Neural cell (in vitro differentiated cells): ENCODE measurements at regions not wholly inside any gene's neighbourhood (a gene's known extent, or its start where the extent isn't known, plus 50 kb on each side); places are given as distances from the start of the nearest gene placed in this dataset.

Source experiments
- H2AFZ ChIP-seq: fragments of 200-600, 300-800 bp; sonication (generic), shearing (Covaris generic); 2 replicates; pipeline ENCODE4 v1.6.0; 2014; ENCODE audit warnings: low read depth, mild to moderate bottlenecking, antibody characterized with exemption, low read length, moderate library complexity
- H3F3A ChIP-seq: fragments of 200-600 bp; shearing (Covaris generic); 2 replicates; pipeline ENCODE4 v1.6.1; 2016; ENCODE audit warnings: mild to moderate bottlenecking, moderate library complexity, mixed read lengths, antibody characterized with exemption, low read length; ENCODE audit not compliant: insufficient read depth, poor library complexity, severe bottlenecking
- H3K27ac ChIP-seq: fragments of 200-600, 300-800 bp; sonication (generic), shearing (Covaris generic); 2 replicates; pipeline ENCODE4 v1.5.1; 2014; ENCODE audit warnings: mild to moderate bottlenecking, low read length, moderate library complexity
- H3K27me3 ChIP-seq: fragments of 300-800, 200-600 bp; sonication (generic), shearing (Covaris generic); 2 replicates; pipeline ENCODE4 v1.6.0; 2014; ENCODE audit warnings: mild to moderate bottlenecking, low read depth, low read length, moderate library complexity; ENCODE audit not compliant: insufficient read depth
- H3K36me3 ChIP-seq: fragments of 300-800, 200-600 bp; sonication (generic), shearing (Covaris generic); 2 replicates; pipeline ENCODE4 v1.5.1; 2014; ENCODE audit warnings: mild to moderate bottlenecking, antibody characterized with exemption, low read length, moderate library complexity; ENCODE audit not compliant: insufficient read depth
- H3K4me2 ChIP-seq: fragments of 300-800, 200-600 bp; sonication (generic), shearing (Covaris generic); 2 replicates; pipeline ENCODE4 v1.6.0; 2014; ENCODE audit warnings: mild to moderate bottlenecking, low read length
- H3K4me3 ChIP-seq: fragments of 300-800, 200-600 bp; sonication (generic), shearing (Covaris generic); 2 replicates; pipeline ENCODE4 v1.5.1; 2014; ENCODE audit warnings: mild to moderate bottlenecking, low read length, moderate library complexity
- H3K79me2 ChIP-seq: fragments of 200-600 bp; shearing (Covaris generic); replicated peaks from 2 replicates; pipeline ENCODE4 v1.6.0; 2014; ENCODE audit warnings: mild to moderate bottlenecking, low read length, moderate library complexity; ENCODE audit not compliant: insufficient read depth
- H3K9ac ChIP-seq: fragments of 300-800, 200-600 bp; sonication (generic), shearing (Covaris generic); 2 replicates; pipeline ENCODE4 v1.6.1; 2016; ENCODE audit warnings: mild to moderate bottlenecking, low read length, mixed read lengths
- H3K9me2 ChIP-seq: fragments of 200-600 bp; shearing (Covaris generic); 2 replicates; pipeline ENCODE4 v1.6.1; 2016; ENCODE audit warnings: mild to moderate bottlenecking, low read length, mixed read lengths; ENCODE audit not compliant: insufficient read depth
- H3K9me3 ChIP-seq: fragments of 200-600, 300-800 bp; sonication (generic), shearing (Covaris generic); 2 replicates; pipeline ENCODE4 v1.6.1; 2016; ENCODE audit warnings: mild to moderate bottlenecking, mixed run types, low read length, moderate library complexity, mixed read lengths
- H4K20me1 ChIP-seq: fragments of 200-600 bp; shearing (Covaris generic); 2 replicates; pipeline ENCODE4 v1.6.1; 2016; ENCODE audit warnings: mild to moderate bottlenecking, mixed run types; ENCODE audit not compliant: insufficient read depth
- CTCF ChIP-seq: fragments of 450-650 bp; IDR thresholded peaks from 2 replicates; pipeline ENCODE4 v1.5.1; 2014; ENCODE audit warnings: antibody characterized with exemption, mild to moderate bottlenecking, moderate library complexity; ENCODE audit not compliant: poor library complexity, severe bottlenecking
- EP300 ChIP-seq: fragments of 450-650 bp; conservative IDR thresholded peaks from 2 replicates; pipeline ENCODE4 v1.6.1; 2014; ENCODE audit warnings: antibody characterized with exemption, mild to moderate bottlenecking, moderate library complexity; ENCODE audit not compliant: poor library complexity, severe bottlenecking
- EZH2 ChIP-seq: fragments of 200-600, 300-800 bp; shearing (Covaris generic), sonication (generic); IDR thresholded peaks from 2 replicates; pipeline ENCODE4 v1.6.1; 2014; ENCODE audit warnings: antibody characterized with exemption, low read length, borderline replicate concordance, mild to moderate bottlenecking; ENCODE audit not compliant: insufficient read depth, poor library complexity, severe bottlenecking
- MXI1 ChIP-seq: fragments of 450-650 bp; conservative IDR thresholded peaks from 2 replicates; pipeline ENCODE4 v1.6.1; 2014; ENCODE audit warnings: antibody characterized with exemption, mild to moderate bottlenecking; ENCODE audit not compliant: poor library complexity, severe bottlenecking
- POLR2AphosphoS5 ChIP-seq: IDR thresholded peaks from 2 replicates; pipeline ENCODE4 v1.6.1; 2012
- RAD21 ChIP-seq: fragments of 450-650 bp; conservative IDR thresholded peaks from 2 replicates; pipeline ENCODE4 v1.6.1; 2014; ENCODE audit warnings: antibody characterized with exemption, mild to moderate bottlenecking, moderate library complexity
- REST ChIP-seq: IDR thresholded peaks from 2 replicates; pipeline ENCODE4 v1.6.1; 2012; ENCODE audit warnings: borderline replicate concordance
- SMC3 ChIP-seq: fragments of 450-650 bp; conservative IDR thresholded peaks from 2 replicates; pipeline ENCODE4 v1.6.1; 2014; ENCODE audit warnings: antibody characterized with exemption, mild to moderate bottlenecking, moderate library complexity; ENCODE audit not compliant: poor library complexity
- TAF1 ChIP-seq: IDR thresholded peaks from 2 replicates; pipeline ENCODE4 v1.6.1; 2012; ENCODE audit warnings: low read depth

DNA sequence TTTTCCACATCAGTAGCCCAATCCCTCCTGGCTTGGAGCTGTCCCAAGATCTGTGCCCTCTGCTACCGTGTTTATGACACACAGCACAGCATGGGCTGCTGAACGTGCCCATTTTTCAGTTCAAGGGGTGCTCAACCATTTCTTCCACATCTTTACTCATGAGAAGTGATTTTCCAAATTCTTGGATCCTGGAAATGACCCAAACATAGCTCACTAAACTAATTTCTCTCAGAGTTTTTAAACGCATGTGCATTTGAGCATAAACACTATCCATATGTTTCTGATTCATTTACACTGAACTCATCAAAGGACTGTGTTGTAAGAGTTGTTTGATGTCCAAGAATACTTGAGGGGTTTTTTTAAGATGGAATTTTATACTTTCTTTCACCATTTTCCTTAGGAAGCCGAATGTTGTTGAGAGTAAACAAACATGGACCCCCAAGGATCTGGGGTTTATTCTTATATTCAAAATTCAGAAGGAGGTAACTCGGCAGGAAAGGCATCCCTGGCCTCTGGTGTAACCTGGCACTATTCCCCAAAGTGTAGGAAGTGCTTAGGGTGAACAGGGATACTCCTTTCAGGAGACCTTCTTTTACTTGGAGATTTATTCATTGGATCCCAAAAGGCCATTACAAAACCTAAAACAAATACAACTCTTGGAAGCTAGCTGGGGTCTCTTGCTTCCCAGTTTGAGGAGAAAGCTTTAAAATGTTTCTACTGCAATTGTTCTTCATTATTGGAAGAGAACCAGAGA lies 215.0 kb downstream of the BMP4 start:
- no peak overlapping the region for H3K4me2 ChIP-seq

DNA sequence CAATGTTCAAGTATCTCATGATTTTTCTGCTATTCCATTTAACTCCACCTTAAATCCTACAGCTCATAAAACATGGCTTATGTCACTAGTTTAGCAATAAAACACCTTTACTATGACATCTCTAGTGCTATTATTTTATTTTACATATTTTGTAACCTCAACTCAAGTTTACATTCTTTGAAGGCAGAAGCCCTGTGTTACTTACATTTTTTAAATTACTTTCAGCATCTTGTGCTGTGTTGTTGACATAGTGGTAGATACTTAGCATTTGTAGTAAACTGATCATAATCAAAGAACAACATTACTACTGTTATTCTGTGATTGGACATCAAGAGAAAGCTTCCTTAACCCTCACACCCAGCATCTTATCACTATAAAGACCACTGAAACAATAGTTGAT lies 216.1 kb downstream of the BMP4 start:
- Histone ChIP-seq H3F3A (peaks cover 3% of the 10 kb centered on the region), H3K79me2 (no peaks in the 10 kb centered on the region), H3K4me3 (no peak overlapping the region), H4K20me1 (no peaks in the 10 kb centered on the region), H3K9me2 (no peaks in the 10 kb centered on the region), H2AFZ (no peak overlapping the region), H3K4me2 (no peak overlapping the region), H3K9ac (no peak overlapping the region), H3K27ac (no peak overlapping the region), H3K36me3 (no peaks in the 10 kb centered on the region), H3K9me3 (no peaks in the 10 kb centered on the region), H3K27me3 (peaks cover 10% of the 10 kb centered on the region)
- no peak for TF ChIP-seq POLR2AphosphoS5
- no peak for TF ChIP-seq SMC3
- no peak for TF ChIP-seq RAD21
- TF ChIP-seq EZH2, result no peak
- TF ChIP-seq CTCF, result no peak
- TF ChIP-seq TAF1, result no peak
- no peak for TF ChIP-seq EP300

More for the DNA sequence above, 215.0 kb downstream of the BMP4 start:
- Histone ChIP-seq H3K27ac (no peak overlapping the region), H3K27me3 (peaks cover 10% of the 10 kb centered on the region), H3F3A (peaks cover 3% of the 10 kb centered on the region), H2AFZ (no peak overlapping the region), H3K79me2 (no peaks in the 10 kb centered on the region), H4K20me1 (no peaks in the 10 kb centered on the region), H3K9me2 (no peaks in the 10 kb centered on the region), H3K9me3 (no peaks in the 10 kb centered on the region), H3K36me3 (no peaks in the 10 kb centered on the region), H3K9ac (no peak overlapping the region), H3K4me3 (no peak overlapping the region)
- TF ChIP-seq EP300, result no peak
- TF ChIP-seq EZH2, result no peak
- no peak for TF ChIP-seq CTCF
- no peak for TF ChIP-seq RAD21
- no peak for TF ChIP-seq POLR2AphosphoS5
- no peak for TF ChIP-seq SMC3
- TF ChIP-seq TAF1, result no peak
- no peak for TF ChIP-seq REST
- no peak for TF ChIP-seq MXI1
